Endothelial cell of umbilical vein (primary cell): ENCODE measurements at regions not wholly inside any gene's neighbourhood (a gene's known extent, or its start where the extent isn't known, plus 50 kb on each side); places are given as distances from the start of the nearest gene placed in this dataset.

Experiments used
- BruUV-seq: library from RNA; stranded (reverse); fragments of 400-500 nt; replicated peaks from 2 replicates; lab custom pipeline; 2021; lab: Mats Ljungman, UMichigan
- CTCF ChIA-PET: fragments of 300-600, 350-600 bp; sonication (Branson Sonifier 250); formaldehyde crosslinking; loops from one replicate; lab custom pipeline; 2021; ENCODE audit warnings: antibody characterized with exemption, inconsistent platforms; lab: Charles Lee
- POLR2A ChIA-PET: fragments of 300-600, 350-600 bp; sonication (Branson Sonifier 250); formaldehyde crosslinking; loops from one replicate; lab custom pipeline; 2021; ENCODE audit warnings: antibody characterized with exemption, inconsistent platforms; lab: Charles Lee
- DNase-seq: peaks from one replicate; pipeline ENCODE4 v3.0.0-alpha.2; 2011; ENCODE audit warnings: low read depth, low spot score
- FAIRE-seq: peaks from 2 replicates; lab custom pipeline; 2011; peaks lifted over from hg19 to GRCh38; lab: Jason Lieb, UNC
- H2AFZ ChIP-seq: 2 replicates; pipeline ENCODE4 v1.6.0; 2012; ENCODE audit warnings: low read depth, low read length, control low read depth, inconsistent platforms
- H3K27ac ChIP-seq: 2 replicates; pipeline ENCODE4 v1.5.1; 2011; ENCODE audit warnings: low read depth, mild to moderate bottlenecking, control low read depth, low read length, moderate library complexity; ENCODE audit not compliant: insufficient read depth
- H3K27me3 ChIP-seq, 2 experiments: 2 replicates each; pipeline versions ENCODE4 v1.6.0 to v1.6.1; 2011; ENCODE audit warnings: low read length in 2 of 2, mixed read lengths in 1 of 2; ENCODE audit not compliant: control insufficient read depth in 2 of 2, insufficient read depth in 2 of 2
- H3K36me3 ChIP-seq, 2 experiments: 2 replicates in 1 of 2; 3 replicates in 1 of 2; pipeline ENCODE4 v1.5.1; 2011; ENCODE audit warnings: low read length in 2 of 2, mild to moderate bottlenecking in 1 of 2, moderate library complexity in 1 of 2; ENCODE audit not compliant: control insufficient read depth in 2 of 2, insufficient read depth in 2 of 2; ENCODE audit errors: extremely low read depth in 1 of 2
- H3K4me1 ChIP-seq: 3 replicates; pipeline ENCODE4 v1.5.1; 2011; ENCODE audit warnings: mild to moderate bottlenecking, low read length; ENCODE audit not compliant: control insufficient read depth, insufficient read depth; ENCODE audit errors: extremely low read depth
- H3K4me2 ChIP-seq: 2 replicates; pipeline ENCODE4 v1.6.1; 2011; ENCODE audit warnings: low read length, control low read depth, mixed read lengths; ENCODE audit not compliant: insufficient read depth
- H3K4me3 ChIP-seq, 3 experiments: fragments of 200-600 bp in 1 of 3; sonication (generic), shearing (Covaris generic) in 1 of 3; replicated peaks in 1 of 3; 2 replicates each; pipeline ENCODE4 v1.5.1; 2011 to 2016; ENCODE audit warnings: control low read depth in 3 of 3, low read length in 3 of 3, mild to moderate bottlenecking in 2 of 3, inconsistent platforms in 1 of 3, low read depth in 1 of 3, moderate library complexity in 1 of 3; ENCODE audit not compliant: insufficient read depth in 1 of 3
- H3K79me2 ChIP-seq: 2 replicates; pipeline ENCODE4 v1.6.0; 2012; ENCODE audit warnings: low read length, inconsistent platforms; ENCODE audit not compliant: control insufficient read depth, insufficient read depth
- H3K9ac ChIP-seq: replicated peaks from 2 replicates; pipeline ENCODE3; 2011; ENCODE audit warnings: low read length, control low read depth; ENCODE audit not compliant: insufficient read depth; ENCODE audit errors: extremely low read depth
- H3K9me1 ChIP-seq: replicated peaks from 3 replicates; pipeline ENCODE4 v1.6.0; 2011; ENCODE audit warnings: mild to moderate bottlenecking, low read length; ENCODE audit not compliant: control insufficient read depth, insufficient read depth; ENCODE audit errors: extremely low read depth
- H3K9me3 ChIP-seq: replicated peaks from 2 replicates; pipeline ENCODE4 v1.5.1; 2012; ENCODE audit warnings: low read length, inconsistent platforms; ENCODE audit not compliant: control insufficient read depth, insufficient read depth
- H4K20me1 ChIP-seq: replicated peaks from 2 replicates; pipeline ENCODE3; 2011; ENCODE audit warnings: mild to moderate bottlenecking, low read length; ENCODE audit not compliant: control insufficient read depth, insufficient read depth; ENCODE audit errors: extremely low read depth
- CTCF ChIP-seq, 2 donors: IDR thresholded peaks; 1 replicate in 1 of 2; 2 replicates in 1 of 2; pipeline ENCODE4 v1.5.1; 2011; ENCODE audit warnings: low read length in 2 of 2, mild to moderate bottlenecking in 2 of 2, moderate library complexity in 2 of 2, control low read depth in 1 of 2, inconsistent platforms in 1 of 2, low read depth in 1 of 2; ENCODE audit not compliant: insufficient read depth in 1 of 2; ENCODE audit errors: extremely low read depth in 1 of 2
- FOS ChIP-seq: IDR thresholded peaks from 2 replicates; pipeline ENCODE4 v1.6.1; 2011; ENCODE audit warnings: mild to moderate bottlenecking, low read length, moderate library complexity, borderline replicate concordance; ENCODE audit not compliant: insufficient read depth
- MYC ChIP-seq: IDR thresholded peaks from one replicate; pipeline ENCODE4 v1.6.1; 2011; ENCODE audit warnings: mild to moderate bottlenecking, low read depth, low read length
- POLR2A ChIP-seq: IDR thresholded peaks from 2 replicates; pipeline ENCODE4 v1.6.1; 2012; ENCODE audit warnings: low read depth, mild to moderate bottlenecking, control low read depth, low read length
- POLR2AphosphoS5 ChIP-seq: IDR thresholded peaks from 2 replicates; pipeline ENCODE4 v1.6.1; 2012; ENCODE audit warnings: low read depth, mild to moderate bottlenecking, control low read depth, low read length, moderate library complexity; ENCODE audit not compliant: insufficient read depth
- dilution Hi-C: fragments of 300-500 bp; cut with MboI; formaldehyde crosslinking; loops from one replicate; pipeline ENCODE4 v1.15.0; 2019; ENCODE audit warnings: low sequenced_read_pairs; ENCODE audit not compliant: extremely low pct_ligation_motif_present
- intact Hi-C: fragments of 100-400 bp; cut with micrococcal nuclease; formaldehyde crosslinking; loops from one replicate; pipeline ENCODE4 v1.10.0; 2022
- TF ChIP-seq, protein P1 (sequence below): IDR thresholded peaks from 2 replicates; pipeline ENCODE4 v1.6.1; 2011; ENCODE audit not compliant: insufficient read depth, insufficient read length

DNA sequence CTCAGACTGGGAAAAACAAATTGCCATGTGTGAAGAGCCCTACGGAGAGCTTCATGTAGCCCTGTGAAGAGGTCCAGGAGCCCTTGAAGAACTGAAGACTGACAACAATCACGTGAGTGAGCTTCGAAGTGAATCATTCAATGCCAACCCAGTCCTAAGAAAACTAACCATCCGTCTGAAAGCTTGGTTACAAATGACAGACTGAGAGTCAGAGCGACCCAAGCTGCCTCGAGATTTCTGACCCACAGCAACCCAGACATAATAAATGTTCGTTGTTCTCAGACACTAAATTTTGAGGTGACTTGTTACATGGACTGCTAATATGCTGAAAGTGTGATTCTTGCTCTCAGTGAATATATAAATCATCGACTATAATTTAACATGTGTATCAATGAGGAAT is 987.2 kb upstream of the ROBO1 start:
- no peaks in the 10 kb centered on the region for H3K9me3 ChIP-seq
- no peak overlapping the region for H3K9ac ChIP-seq
- no peak overlapping the region for H2AFZ ChIP-seq
- no TSS peak for BruUV-seq
- ChIA-PET CTCF (interaction anchor here (0.5 to 1.8 kb wide), 2 partner anchors 13 to 461 kb away, joined by 3 to 4 read pairs; no protein-coding TSS in a partner anchor), POLR2A (no interaction called here)
- no peaks in the 10 kb centered on the region for H3K79me2 ChIP-seq
- no peaks in the 10 kb centered on the region for H3K27me3 ChIP-seq
- no peak overlapping the region for H3K27ac ChIP-seq
- H3K4me3 ChIP-seq: no peak overlapping the region
- H3K36me3 ChIP-seq: no peaks in the 10 kb centered on the region
- FAIRE-seq (no peak), DNase-seq (no peak)
- no peaks in the 10 kb centered on the region for H4K20me1 ChIP-seq
- dilution Hi-C loops (no loop called here), intact Hi-C loops (no loop called here)
- no peaks in the 10 kb centered on the region for H3K9me1 ChIP-seq
- no peak for TF ChIP-seq MYC
- no peaks in the 10 kb centered on the region for H3K4me1 ChIP-seq
- H3K4me2 ChIP-seq: no peak overlapping the region

DNA sequence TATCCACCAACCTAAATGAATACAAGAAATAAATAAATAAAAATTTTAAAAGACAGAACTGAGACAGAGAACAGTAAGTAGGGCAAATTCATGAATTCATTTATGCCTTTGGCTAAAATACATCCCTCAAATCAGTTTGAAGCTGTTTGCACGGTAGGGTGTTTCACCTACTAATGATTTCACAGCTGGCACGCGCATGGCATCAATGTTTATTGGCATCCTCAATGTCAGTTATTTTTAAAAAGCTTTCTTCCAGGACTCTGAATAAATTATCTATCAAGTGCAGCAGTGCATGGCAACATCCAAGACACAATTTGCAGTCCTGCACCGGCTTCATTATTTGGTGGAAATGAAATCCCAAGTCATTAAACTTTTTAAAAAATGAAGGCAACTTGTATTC is 985.2 kb upstream of the ROBO1 start:
- H3K9me3 ChIP-seq: no peaks in the 10 kb centered on the region
- no peaks in the 10 kb centered on the region for H4K20me1 ChIP-seq
- BruUV-seq: no TSS peak
- no peak overlapping the region for H3K4me2 ChIP-seq
- H3K9me1 ChIP-seq: no peaks in the 10 kb centered on the region
- DNase-seq (no peak), FAIRE-seq (no peak)
- no peaks in the 10 kb centered on the region for H3K27me3 ChIP-seq
- H2AFZ ChIP-seq: no peak overlapping the region
- no peaks in the 10 kb centered on the region for H3K36me3 ChIP-seq
- H3K79me2 ChIP-seq: no peaks in the 10 kb centered on the region
- H3K27ac ChIP-seq: no peak overlapping the region
- ChIA-PET CTCF (interaction anchor here (1.6 kb wide), 1 partner anchor 13 kb away, joined by 4 read pairs; no protein-coding TSS in a partner anchor), POLR2A (no interaction called here)
- dilution Hi-C loops (no loop called here), intact Hi-C loops (no loop called here)
- no peak overlapping the region for H3K9ac ChIP-seq
- no peaks in the 10 kb centered on the region for H3K4me1 ChIP-seq
- no peak overlapping the region for H3K4me3 ChIP-seq
- TF ChIP-seq MYC (no peak), CTCF (IDR thresholded peaks at IDR 0.05; ENCODE audit: extremely low read depth in 1 of 2, insufficient read depth in 1 of 2, low read depth in 1 of 2, low read length in 2 of 2) (no peak), POLR2A (no peak), POLR2AphosphoS5 (no peak), FOS (no peak)
- TF ChIP-seq, protein P1, sequence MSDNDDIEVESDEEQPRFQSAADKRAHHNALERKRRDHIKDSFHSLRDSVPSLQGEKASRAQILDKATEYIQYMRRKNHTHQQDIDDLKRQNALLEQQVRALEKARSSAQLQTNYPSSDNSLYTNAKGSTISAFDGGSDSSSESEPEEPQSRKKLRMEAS: no peak
